GM12864 (cell line): ENCODE measurements at regions not wholly inside any gene's neighbourhood (a gene's known extent, or its start where the extent isn't known, plus 50 kb on each side); places are given as distances from the start of the nearest gene placed in this dataset.

Experiments used
- DNase-seq: peaks from one replicate; pipeline ENCODE4 v3.0.0-alpha.2; 2011; ENCODE audit warnings: low read depth
- H3K4me3 ChIP-seq: 2 replicates; pipeline ENCODE4 v1.5.1; 2011; ENCODE audit warnings: mild to moderate bottlenecking, low read depth, low read length, control low read depth
- TF ChIP-seq, protein P1 (sequence below): IDR thresholded peaks from 2 replicates; pipeline ENCODE4 v1.5.1; 2011; ENCODE audit warnings: low read depth, mild to moderate bottlenecking, moderate library complexity, low read length, control low read depth, inconsistent platforms; ENCODE audit errors: missing control alignments

DNA sequence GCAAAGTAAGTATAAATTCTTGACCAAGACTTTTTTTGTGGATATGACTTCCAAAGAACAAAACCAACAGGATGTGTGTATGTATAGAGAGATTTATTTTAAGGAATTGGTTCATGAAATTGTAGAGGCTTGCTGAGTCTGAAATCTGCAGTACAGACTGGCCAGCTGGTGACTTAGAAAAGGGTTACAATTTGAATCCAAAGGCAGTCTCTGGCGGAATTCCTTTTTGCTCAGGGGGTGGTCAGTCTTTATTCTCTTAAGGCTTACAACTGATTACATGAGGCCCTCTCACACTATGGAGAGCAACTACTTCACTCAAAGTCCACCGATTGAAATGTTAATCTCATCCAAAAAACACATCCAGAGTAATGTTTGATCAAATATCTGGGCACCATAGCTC is 100.1 kb upstream of the IMMP2L start:
- DNase-seq = no peak
- TF ChIP-seq, protein P1, sequence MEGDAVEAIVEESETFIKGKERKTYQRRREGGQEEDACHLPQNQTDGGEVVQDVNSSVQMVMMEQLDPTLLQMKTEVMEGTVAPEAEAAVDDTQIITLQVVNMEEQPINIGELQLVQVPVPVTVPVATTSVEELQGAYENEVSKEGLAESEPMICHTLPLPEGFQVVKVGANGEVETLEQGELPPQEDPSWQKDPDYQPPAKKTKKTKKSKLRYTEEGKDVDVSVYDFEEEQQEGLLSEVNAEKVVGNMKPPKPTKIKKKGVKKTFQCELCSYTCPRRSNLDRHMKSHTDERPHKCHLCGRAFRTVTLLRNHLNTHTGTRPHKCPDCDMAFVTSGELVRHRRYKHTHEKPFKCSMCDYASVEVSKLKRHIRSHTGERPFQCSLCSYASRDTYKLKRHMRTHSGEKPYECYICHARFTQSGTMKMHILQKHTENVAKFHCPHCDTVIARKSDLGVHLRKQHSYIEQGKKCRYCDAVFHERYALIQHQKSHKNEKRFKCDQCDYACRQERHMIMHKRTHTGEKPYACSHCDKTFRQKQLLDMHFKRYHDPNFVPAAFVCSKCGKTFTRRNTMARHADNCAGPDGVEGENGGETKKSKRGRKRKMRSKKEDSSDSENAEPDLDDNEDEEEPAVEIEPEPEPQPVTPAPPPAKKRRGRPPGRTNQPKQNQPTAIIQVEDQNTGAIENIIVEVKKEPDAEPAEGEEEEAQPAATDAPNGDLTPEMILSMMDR = no peak
- H3K4me3 ChIP-seq = no peak overlapping the region

DNA sequence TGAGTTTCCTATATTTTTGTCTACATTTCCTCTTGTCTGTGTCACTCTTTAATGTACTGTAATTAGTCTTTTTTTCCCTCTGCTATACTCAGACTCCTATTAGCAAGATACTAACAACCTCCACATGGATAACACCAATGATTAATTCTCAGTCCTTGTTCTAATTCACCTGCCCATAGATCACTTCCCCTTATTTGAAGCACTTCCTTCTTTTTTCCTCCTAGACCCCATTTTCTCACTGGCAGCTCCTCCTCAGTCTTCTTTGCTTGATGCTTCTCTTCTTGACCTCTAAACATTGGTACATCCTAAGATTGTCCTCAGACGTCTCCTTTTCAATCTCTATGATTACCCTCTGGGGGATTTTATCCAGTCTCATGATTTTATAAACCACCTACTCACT is 98.2 kb upstream of the IMMP2L start:
- DNase-seq = no peak
- no peak overlapping the region for H3K4me3 ChIP-seq
- TF ChIP-seq, protein P1 = no peak

DNA sequence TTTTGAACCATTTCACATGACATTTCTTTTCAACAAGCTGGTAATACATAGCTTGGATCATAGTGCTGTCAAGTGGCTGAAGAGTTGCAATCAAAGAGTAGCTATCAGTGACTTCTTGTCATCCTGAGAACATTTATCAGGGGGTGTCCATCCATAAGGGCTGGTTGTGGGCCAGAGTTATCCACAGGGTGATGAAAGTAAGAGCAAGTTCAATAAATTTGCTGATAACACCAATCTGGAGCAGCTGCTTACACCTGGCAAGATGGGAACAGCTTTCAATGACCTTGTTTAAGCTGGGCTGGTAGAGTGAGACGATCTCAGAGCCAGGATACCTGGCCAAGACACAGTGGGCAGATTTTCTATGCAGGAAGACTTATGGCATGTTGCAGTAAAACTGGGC is 96.3 kb upstream of the IMMP2L start:
- TF ChIP-seq, protein P1 = no peak
- no peak for DNase-seq
- no peak overlapping the region for H3K4me3 ChIP-seq

DNA sequence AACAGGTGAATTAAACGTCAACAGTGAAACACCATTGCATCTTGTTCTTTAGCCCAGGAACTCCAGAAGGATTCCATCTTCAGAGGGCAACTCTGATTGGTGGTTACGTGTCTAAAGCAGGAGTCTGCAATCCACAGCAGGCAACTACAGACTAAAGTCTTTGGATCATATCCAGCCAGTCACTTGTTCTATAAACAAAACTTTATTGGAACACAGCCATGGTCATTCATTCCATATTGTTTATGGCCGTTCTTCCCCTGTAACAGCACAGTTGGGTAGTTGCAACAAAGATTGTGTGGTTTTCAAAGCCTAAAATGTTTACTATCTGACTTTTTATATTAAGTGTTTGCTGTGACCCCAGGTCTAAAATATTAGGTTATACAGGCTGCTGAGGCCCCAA is 94.7 kb upstream of the IMMP2L start:
- H3K4me3 ChIP-seq = no peak overlapping the region
- DNase-seq = no peak
- TF ChIP-seq, protein P1 = no peak

DNA sequence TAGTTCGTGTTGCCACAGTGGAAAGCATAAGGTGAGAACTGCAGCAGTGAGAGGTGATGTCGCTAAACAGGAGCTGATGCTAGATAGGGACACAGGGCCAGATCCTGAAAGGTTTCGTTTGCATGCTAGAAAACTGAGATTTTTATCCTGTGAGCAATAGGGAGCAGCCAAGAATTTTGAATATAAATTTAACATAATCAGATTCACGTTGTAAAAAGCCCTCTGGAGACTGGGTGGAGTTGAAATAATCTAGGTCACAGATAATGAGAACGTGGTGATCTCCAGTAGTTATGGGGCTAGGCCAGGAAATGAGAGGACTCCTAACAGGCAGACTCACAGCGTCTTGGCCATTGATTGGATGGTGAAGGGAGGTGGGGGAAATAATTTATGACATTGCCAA is 92.1 kb upstream of the IMMP2L start:
- H3K4me3 ChIP-seq = no peak overlapping the region
- TF ChIP-seq, protein P1 = no peak
- DNase-seq = no peak

DNA sequence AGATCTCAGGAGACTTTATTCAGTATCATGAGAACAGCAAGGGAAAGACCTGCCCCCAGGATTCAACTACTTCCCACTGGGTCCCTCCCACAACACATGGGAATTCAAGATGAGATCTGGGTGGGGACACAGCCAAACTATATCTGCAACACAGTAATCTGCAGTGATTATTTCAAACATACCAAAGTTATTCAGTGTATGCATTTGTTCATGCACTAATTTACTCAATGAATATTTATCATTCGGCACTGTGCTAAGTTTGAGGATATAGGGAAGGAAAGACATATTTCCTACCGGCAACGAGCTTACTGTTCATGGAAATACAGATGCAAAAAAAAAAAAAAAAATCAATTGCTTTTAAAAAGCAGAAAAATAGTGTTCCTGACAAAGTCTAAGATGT is 91.6 kb upstream of the IMMP2L start:
- DNase-seq = no peak
- no peak overlapping the region for H3K4me3 ChIP-seq
- TF ChIP-seq, protein P1 = no peak

DNA sequence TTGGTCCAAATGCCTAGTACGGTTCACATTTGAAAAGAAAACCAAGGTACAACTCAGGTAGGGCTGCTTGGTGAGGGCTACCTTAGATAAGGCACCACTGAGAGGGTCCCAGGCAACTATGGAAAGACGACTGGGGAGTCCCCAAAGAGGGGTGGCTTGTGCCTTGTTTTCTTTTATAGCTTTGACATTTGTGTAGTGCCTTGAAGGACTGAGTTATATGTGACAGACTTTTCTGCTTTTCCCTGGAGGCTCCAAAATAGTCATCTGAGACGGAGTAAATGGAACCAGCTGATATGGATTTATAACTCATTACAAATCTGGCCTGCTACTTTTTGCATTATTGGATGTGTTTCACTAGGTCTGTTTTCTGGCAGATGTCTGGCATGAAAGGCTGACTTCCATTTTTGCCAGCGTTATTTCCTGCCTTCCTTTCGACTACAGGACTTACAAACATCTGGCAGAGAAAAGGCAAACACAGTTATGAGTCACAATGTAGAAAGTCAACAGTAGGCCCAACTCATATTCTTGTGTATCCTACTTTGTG is 88.2 kb upstream of the IMMP2L start:
- no peak for DNase-seq

More for the DNA sequence above, 88.2 kb upstream of the IMMP2L start:
- TF ChIP-seq, protein P1 = no peak
- H3K4me3 ChIP-seq = no peak overlapping the region
